Testis (tissue), 2 donors: ENCODE measurements at regions not wholly inside any gene's neighbourhood (a gene's known extent, or its start where the extent isn't known, plus 50 kb on each side); places are given as distances from the start of the nearest gene placed in this dataset.

ENCODE experiments used
- POLR2A ChIP-seq: fragments of 450-650 bp; IDR thresholded peaks from one replicate; pipeline ENCODE4 v1.6.1; 2017; ENCODE audit warnings: antibody characterized with exemption, mild to moderate bottlenecking, moderate library complexity
- TF ChIP-seq, protein P1 (sequence below), 3 experiments: fragments of 450-650 bp in 2 of 3; fragments of 200-600 bp in 1 of 3; sonication (generic) in 1 of 3; IDR thresholded peaks; one replicate each; pipeline ENCODE4 v1.5.1; 2016 to 2019; ENCODE audit warnings: antibody characterized with exemption in 3 of 3, mild to moderate bottlenecking in 2 of 3, moderate library complexity in 1 of 3

- TF ChIP-seq, protein P1, sequence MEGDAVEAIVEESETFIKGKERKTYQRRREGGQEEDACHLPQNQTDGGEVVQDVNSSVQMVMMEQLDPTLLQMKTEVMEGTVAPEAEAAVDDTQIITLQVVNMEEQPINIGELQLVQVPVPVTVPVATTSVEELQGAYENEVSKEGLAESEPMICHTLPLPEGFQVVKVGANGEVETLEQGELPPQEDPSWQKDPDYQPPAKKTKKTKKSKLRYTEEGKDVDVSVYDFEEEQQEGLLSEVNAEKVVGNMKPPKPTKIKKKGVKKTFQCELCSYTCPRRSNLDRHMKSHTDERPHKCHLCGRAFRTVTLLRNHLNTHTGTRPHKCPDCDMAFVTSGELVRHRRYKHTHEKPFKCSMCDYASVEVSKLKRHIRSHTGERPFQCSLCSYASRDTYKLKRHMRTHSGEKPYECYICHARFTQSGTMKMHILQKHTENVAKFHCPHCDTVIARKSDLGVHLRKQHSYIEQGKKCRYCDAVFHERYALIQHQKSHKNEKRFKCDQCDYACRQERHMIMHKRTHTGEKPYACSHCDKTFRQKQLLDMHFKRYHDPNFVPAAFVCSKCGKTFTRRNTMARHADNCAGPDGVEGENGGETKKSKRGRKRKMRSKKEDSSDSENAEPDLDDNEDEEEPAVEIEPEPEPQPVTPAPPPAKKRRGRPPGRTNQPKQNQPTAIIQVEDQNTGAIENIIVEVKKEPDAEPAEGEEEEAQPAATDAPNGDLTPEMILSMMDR (IDR thresholded peaks at IDR 0.05): no peak
- no peak for TF ChIP-seq POLR2A
Measured at GRCh38 chr14:23863836-23864235, 89.7 kb upstream of the DHRS4 start.
